ENCODE measurements at regions not wholly inside any gene's neighbourhood (a gene's known extent, or its start where the extent isn't known, plus 50 kb on each side); places are given as distances from the start of the nearest gene placed in this dataset.
"Not testable (repeated sequence)": the region's sequence is repeated elsewhere in the genome, so short reads cannot be mapped to it uniquely, and the experiment has no call there.

- no peak for DNase-seq (ENCODE audit: extremely low spot score, unreplicated experiment)
- H3K4me3 Mint-ChIP-seq (ENCODE audit: unreplicated experiment) = no peak overlapping the region
- H3K9me3 Mint-ChIP-seq (ENCODE audit: unreplicated experiment) = peaks cover 31% of the 10 kb centered on the region
- TF ChIP-seq CTCF (IDR thresholded peaks at IDR 0.05) = no peak
- H3K27me3 Mint-ChIP-seq (ENCODE audit: unreplicated experiment) = no peaks in the 10 kb centered on the region
- H3K27ac Mint-ChIP-seq (ENCODE audit: unreplicated experiment) = no peak overlapping the region
- peaks cover 3% of the 10 kb centered on the region for H3K36me3 Mint-ChIP-seq (ENCODE audit: unreplicated experiment)
- H3K4me1 Mint-ChIP-seq (ENCODE audit: unreplicated experiment) = no peaks in the 10 kb centered on the region
These were observed 267.4 kb upstream of the LRP1B start for GRCh38 chr2:142398212-142398611.

- TF ChIP-seq CTCF (IDR thresholded peaks at IDR 0.05) = no peak
- no peak overlapping the region for H3K27ac Mint-ChIP-seq (ENCODE audit: unreplicated experiment)
- H3K4me3 Mint-ChIP-seq (ENCODE audit: unreplicated experiment) = no peak overlapping the region
- no peaks in the 10 kb centered on the region for H3K4me1 Mint-ChIP-seq (ENCODE audit: unreplicated experiment)
- H3K27me3 Mint-ChIP-seq (ENCODE audit: unreplicated experiment) = no peaks in the 10 kb centered on the region
- peaks cover 3% of the 10 kb centered on the region for H3K36me3 Mint-ChIP-seq (ENCODE audit: unreplicated experiment)
- no peak for DNase-seq (ENCODE audit: extremely low spot score, unreplicated experiment)
- H3K9me3 Mint-ChIP-seq (ENCODE audit: unreplicated experiment) = peaks cover 14% of the 10 kb centered on the region
These were observed 264.5 kb upstream of the LRP1B start for GRCh38 chr2:142395291-142395690.

- DNase-seq (ENCODE audit: extremely low spot score, unreplicated experiment) = no peak
- Mint-ChIP-seq H3K27ac (ENCODE audit: unreplicated experiment) (no peak overlapping the region), H3K4me3 (ENCODE audit: unreplicated experiment) (no peak overlapping the region), H3K27me3 (ENCODE audit: unreplicated experiment) (no peaks in the 10 kb centered on the region), H3K9me3 (ENCODE audit: unreplicated experiment) (no peaks in the 10 kb centered on the region), H3K36me3 (ENCODE audit: unreplicated experiment) (no peaks in the 10 kb centered on the region), H3K4me1 (ENCODE audit: unreplicated experiment) (peaks cover 2% of the 10 kb centered on the region)
- no peak for TF ChIP-seq CTCF (IDR thresholded peaks at IDR 0.05)
These were observed 249.6 kb upstream of the LRP1B start for GRCh38 chr2:142380372-142380771.

DNA sequence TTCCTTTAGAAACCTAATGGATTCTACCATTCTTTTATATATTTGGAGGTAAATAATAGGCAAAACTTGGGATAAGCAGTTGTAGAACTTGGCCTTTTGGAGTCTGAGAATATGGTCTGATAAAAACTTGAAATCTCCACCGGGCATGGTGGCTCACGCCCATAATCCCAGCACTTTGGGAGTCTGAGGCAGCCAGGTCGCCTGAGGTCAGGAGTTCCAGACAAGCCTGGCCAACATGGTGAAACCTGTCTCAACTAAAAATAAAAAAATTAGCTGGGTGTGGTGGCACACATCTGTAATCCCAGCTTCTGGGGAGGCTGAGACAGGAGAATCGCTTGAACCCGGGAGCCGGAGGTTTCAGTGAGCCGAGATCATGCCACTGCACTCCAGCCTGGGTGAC, 231.3 kb upstream of the LRP1B start:
- H3K4me1 Mint-ChIP-seq (ENCODE audit: unreplicated experiment); H3K27me3 Mint-ChIP-seq (ENCODE audit: unreplicated experiment); H3K36me3 Mint-ChIP-seq (ENCODE audit: unreplicated experiment); H3K27ac Mint-ChIP-seq (ENCODE audit: unreplicated experiment); H3K4me3 Mint-ChIP-seq (ENCODE audit: unreplicated experiment); H3K9me3 Mint-ChIP-seq (ENCODE audit: unreplicated experiment); DNase-seq (ENCODE audit: extremely low spot score, unreplicated experiment): not testable (repeated sequence)

DNA sequence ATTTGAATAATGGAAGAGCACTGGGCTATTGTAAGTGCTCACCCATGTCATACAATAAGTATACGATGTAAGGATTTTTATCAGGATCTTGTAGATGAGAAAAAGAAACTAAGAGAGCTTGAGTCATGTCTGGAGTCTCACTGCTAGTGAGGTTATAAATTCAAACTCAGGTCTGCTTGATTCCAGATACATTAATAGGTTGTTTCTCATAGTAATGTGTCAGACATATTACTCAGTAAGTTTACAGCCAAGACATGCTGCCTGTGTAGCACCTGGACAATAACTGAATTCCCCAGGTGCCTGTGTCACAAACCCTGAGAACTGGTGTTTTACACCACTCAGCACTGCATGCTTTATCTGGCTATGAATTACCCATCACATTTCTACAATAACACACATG, 216.9 kb upstream of the LRP1B start:
- H3K9me3 Mint-ChIP-seq (ENCODE audit: unreplicated experiment) = no peaks in the 10 kb centered on the region
- H3K27me3 Mint-ChIP-seq (ENCODE audit: unreplicated experiment) = no peaks in the 10 kb centered on the region
- no peak overlapping the region for H3K4me3 Mint-ChIP-seq (ENCODE audit: unreplicated experiment)
- no peaks in the 10 kb centered on the region for H3K4me1 Mint-ChIP-seq (ENCODE audit: unreplicated experiment)
- DNase-seq (ENCODE audit: extremely low spot score, unreplicated experiment) = no peak
- H3K27ac Mint-ChIP-seq (ENCODE audit: unreplicated experiment) = no peak overlapping the region
- H3K36me3 Mint-ChIP-seq (ENCODE audit: unreplicated experiment) = no peaks in the 10 kb centered on the region
- no peak for TF ChIP-seq CTCF (IDR thresholded peaks at IDR 0.05)

- Mint-ChIP-seq H3K4me3 (ENCODE audit: unreplicated experiment) (no peak overlapping the region), H3K27me3 (ENCODE audit: unreplicated experiment) (no peaks in the 10 kb centered on the region), H3K4me1 (ENCODE audit: unreplicated experiment) (no peaks in the 10 kb centered on the region), H3K9me3 (ENCODE audit: unreplicated experiment) (peaks cover 6% of the 10 kb centered on the region), H3K27ac (ENCODE audit: unreplicated experiment) (no peak overlapping the region), H3K36me3 (ENCODE audit: unreplicated experiment) (peaks cover 2% of the 10 kb centered on the region)
- DNase-seq (ENCODE audit: extremely low spot score, unreplicated experiment) = no peak
- no peak for TF ChIP-seq CTCF (IDR thresholded peaks at IDR 0.05)
These were observed 208.4 kb upstream of the LRP1B start for GRCh38 chr2:142339261-142339660.
